ENCODE measurements at regions not wholly inside any gene's neighbourhood (a gene's known extent, or its start where the extent isn't known, plus 50 kb on each side); places are given as distances from the start of the nearest gene placed in this dataset.

GRCh38 chr5:107289030-107289714, 381.6 kb downstream of the EFNA5 start:
- ATAC-seq: no peak
- intact Hi-C loops (cut with micrococcal nuclease): no loop called here

GRCh38 chr5:107286447-107287098, 384.2 kb downstream of the EFNA5 start:
- no peaks in the 10 kb centered on the region for H3K9me3 ChIP-seq (ENCODE audit: control insufficient read depth in 1 of 2, insufficient read depth in 1 of 2, low read depth in 1 of 2, low read length in 2 of 2)
- no peak overlapping the region for H2AFZ ChIP-seq (ENCODE audit: low read depth, low read length, poor library complexity, severe bottlenecking)
- TF ChIP-seq CBX3 (IDR thresholded peaks at IDR 0.05; ENCODE audit: low read depth) (no peak), POLR2A (IDR thresholded peaks at IDR 0.05; ENCODE audit: borderline replicate concordance, extremely low read depth, insufficient read depth, insufficient read length) (no peak), RAD21 (IDR thresholded peaks at IDR 0.05; ENCODE audit: low read depth) (no peak), ZFX (IDR thresholded peaks at IDR 0.05) (no peak), ATF3 (IDR thresholded peaks at IDR 0.05) (no peak)
- POLR2A ChIA-PET: no interaction called here
- H3K36me3 ChIP-seq (ENCODE audit: control insufficient read depth in 1 of 2, insufficient read depth in 2 of 2, low read length in 2 of 2): no peaks in the 10 kb centered on the region
- H3K4me1 ChIP-seq (ENCODE audit: control insufficient read depth in 1 of 2, insufficient read depth in 2 of 2, low read length in 2 of 2): no peaks in the 10 kb centered on the region
- DNase-seq (ENCODE audit: low read depth, low spot score) (no peak), ATAC-seq (no peak)
- H3K9me2 ChIP-seq (ENCODE audit: insufficient read depth): no peaks in the 10 kb centered on the region
- H3K4me2 ChIP-seq (ENCODE audit: low read length): no peak overlapping the region
- RAD21 ChIA-PET (ENCODE audit: low non-redundant PET in 1 of 2, low total read pairs in 2 of 2, uncharacterized antibody in 2 of 2, unreplicated experiment in 2 of 2): no interaction called here
- intact Hi-C loops (cut with micrococcal nuclease): no loop called here
- CTCF ChIA-PET: no interaction called here
- no peak overlapping the region for H3K9ac ChIP-seq (ENCODE audit: low read length)
- no peaks in the 10 kb centered on the region for H3K27me3 ChIP-seq (ENCODE audit: insufficient read depth, low read length)
- H3K4me3 ChIP-seq (replicated peaks in 1 of 2; ENCODE audit: low read depth in 1 of 2, low read length in 2 of 2): no peak overlapping the region
- no peak overlapping the region for H3K27ac ChIP-seq (ENCODE audit: low read depth, low read length)
- no TSS peak for BruUV-seq (replicated peaks)
- H4K20me1 ChIP-seq (ENCODE audit: insufficient read depth): no peaks in the 10 kb centered on the region
- no peaks in the 10 kb centered on the region for H3K79me2 ChIP-seq (ENCODE audit: insufficient read depth, low read length)

More at GRCh38 chr5:107289030-107289714, 381.6 kb downstream of the EFNA5 start:
- TF ChIP-seq SIN3A (IDR thresholded peaks at IDR 0.05; ENCODE audit: low read depth) (no peak), CBX3 (IDR thresholded peaks at IDR 0.05; ENCODE audit: low read depth) (no peak), YY1 (IDR thresholded peaks at IDR 0.05; ENCODE audit: extremely low read depth, insufficient replicate concordance, low read depth, low read length) (no peak), EZH2 (IDR thresholded peaks at IDR 0.05) (no peak), POLR2A (IDR thresholded peaks at IDR 0.05; ENCODE audit: borderline replicate concordance, extremely low read depth, insufficient read depth, insufficient read length) (no peak)
- CTCF ChIA-PET: no interaction called here
- Histone ChIP-seq H3K27me3 (ENCODE audit: insufficient read depth, low read length) (no peaks in the 10 kb centered on the region), H3K4me3 (replicated peaks in 1 of 2; ENCODE audit: low read depth in 1 of 2, low read length in 2 of 2) (no peak overlapping the region), H3K27ac (ENCODE audit: low read depth, low read length) (no peak overlapping the region), H3K79me2 (ENCODE audit: insufficient read depth, low read length) (no peaks in the 10 kb centered on the region), H3K9ac (ENCODE audit: low read length) (no peak overlapping the region), H3K9me2 (ENCODE audit: insufficient read depth) (no peaks in the 10 kb centered on the region), H3K36me3 (ENCODE audit: control insufficient read depth in 1 of 2, insufficient read depth in 2 of 2, low read length in 2 of 2) (no peaks in the 10 kb centered on the region), H3K4me1 (ENCODE audit: control insufficient read depth in 1 of 2, insufficient read depth in 2 of 2, low read length in 2 of 2) (no peaks in the 10 kb centered on the region), H3K9me3 (ENCODE audit: control insufficient read depth in 1 of 2, insufficient read depth in 1 of 2, low read depth in 1 of 2, low read length in 2 of 2) (no peaks in the 10 kb centered on the region), H2AFZ (ENCODE audit: low read depth, low read length, poor library complexity, severe bottlenecking) (no peak overlapping the region), H4K20me1 (ENCODE audit: insufficient read depth) (no peaks in the 10 kb centered on the region), H3K4me2 (ENCODE audit: low read length) (no peak overlapping the region)
- no peak for DNase-seq (ENCODE audit: low read depth, low spot score)
- BruUV-seq (replicated peaks): no TSS peak
- POLR2A ChIA-PET: no interaction called here
- RAD21 ChIA-PET (ENCODE audit: low non-redundant PET in 1 of 2, low total read pairs in 2 of 2, uncharacterized antibody in 2 of 2, unreplicated experiment in 2 of 2): no interaction called here

Measured in HCT116 (cell line).